ENCODE measurements at regions not wholly inside any gene's neighbourhood (a gene's known extent, or its start where the extent isn't known, plus 50 kb on each side); places are given as distances from the start of the nearest gene placed in this dataset.

DNA sequence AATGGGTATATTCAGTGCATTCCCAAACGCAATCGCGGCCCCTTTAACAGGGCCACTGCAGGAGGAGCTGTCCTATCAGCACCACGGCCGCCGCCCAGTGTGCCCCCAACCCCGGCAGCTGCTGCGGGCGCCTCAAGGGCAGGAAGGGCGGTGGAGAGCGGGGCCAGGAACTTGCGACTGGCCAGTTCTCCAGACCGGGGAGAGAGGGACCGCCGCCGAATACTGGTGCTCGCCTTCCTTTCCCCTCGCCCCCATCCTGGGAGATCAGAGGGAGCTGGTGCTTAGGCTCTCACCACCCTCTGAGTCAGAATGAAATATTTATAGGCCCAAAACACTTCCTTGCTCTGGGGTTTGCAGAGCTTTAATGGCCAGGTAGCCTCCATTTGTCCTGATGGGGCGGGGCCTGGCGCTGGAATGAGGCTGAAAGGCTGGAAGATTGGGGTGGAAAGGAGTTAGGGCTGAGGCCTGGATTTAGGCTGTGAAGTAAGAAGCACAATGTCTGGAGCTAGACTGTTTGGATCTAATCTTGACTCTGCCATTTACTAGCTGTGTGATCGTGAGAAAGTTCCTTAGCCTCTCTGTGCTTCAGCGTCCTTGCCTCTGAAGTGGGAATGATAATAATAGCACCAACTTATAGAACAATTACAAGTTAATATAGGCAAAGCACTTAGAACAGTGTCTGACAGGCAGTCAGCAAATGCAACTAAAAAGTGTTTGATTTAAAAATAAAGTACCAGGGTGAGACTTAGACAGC lies 75.5 kb downstream of the NAV1 start:
- POLR2A ChIA-PET (ENCODE audit: low non-redundant PET): interaction anchor here (0.6 kb wide), 1 partner anchor 34 kb away, joined by 5 read pairs; no protein-coding TSS in a partner anchor
- CTCF ChIA-PET: no interaction called here
- H3K4me3 ChIP-seq (ENCODE audit: low read depth, low read length, poor library complexity, severe bottlenecking): no peak overlapping the region
- H3K27me3 ChIP-seq (replicated peaks; ENCODE audit: insufficient read depth, low read depth, low read length, poor library complexity): no peaks in the 10 kb centered on the region
- TF ChIP-seq EZH2 (IDR thresholded peaks at IDR 0.05; ENCODE audit: borderline replicate concordance, low read depth, low read length, poor library complexity, severe bottlenecking): no peak
- no peak for TF ChIP-seq CTCF (conservative IDR thresholded peaks at IDR 0.05; ENCODE audit: low read depth, low read length)
- intact Hi-C loops (cut with micrococcal nuclease; ENCODE audit: unreplicated experiment): no loop called here
- H3K36me3 ChIP-seq (ENCODE audit: insufficient read depth, low read length, poor library complexity, severe bottlenecking): no peaks in the 10 kb centered on the region
- no peak for DNase-seq (ENCODE audit: low spot score)
- no TSS peak for BruUV-seq (replicated peaks)
- H3K27ac ChIP-seq (ENCODE audit: low read depth, low read length, poor library complexity, severe bottlenecking): no peak overlapping the region
- no peaks in the 10 kb centered on the region for H3K9me3 ChIP-seq (ENCODE audit: low read depth, low read length, poor library complexity, severe bottlenecking)
- no peaks in the 10 kb centered on the region for H3K4me1 ChIP-seq (ENCODE audit: insufficient read depth, low read length, poor library complexity, severe bottlenecking)

- no peaks in the 10 kb centered on the region for H3K36me3 ChIP-seq (ENCODE audit: insufficient read depth, low read length, poor library complexity, severe bottlenecking)
- ChIA-PET CTCF (no interaction called here), POLR2A (ENCODE audit: low non-redundant PET) (no interaction called here)
- no peak overlapping the region for H3K27ac ChIP-seq (ENCODE audit: low read depth, low read length, poor library complexity, severe bottlenecking)
- H3K4me3 ChIP-seq (ENCODE audit: low read depth, low read length, poor library complexity, severe bottlenecking): no peak overlapping the region
- no peak for DNase-seq (ENCODE audit: low spot score)
- no peaks in the 10 kb centered on the region for H3K27me3 ChIP-seq (replicated peaks; ENCODE audit: insufficient read depth, low read depth, low read length, poor library complexity)
- no peaks in the 10 kb centered on the region for H3K4me1 ChIP-seq (ENCODE audit: insufficient read depth, low read length, poor library complexity, severe bottlenecking)
- intact Hi-C loops (cut with micrococcal nuclease; ENCODE audit: unreplicated experiment): no loop called here
- no peaks in the 10 kb centered on the region for H3K9me3 ChIP-seq (ENCODE audit: low read depth, low read length, poor library complexity, severe bottlenecking)
- BruUV-seq (replicated peaks): no TSS peak
- TF ChIP-seq CTCF (conservative IDR thresholded peaks at IDR 0.05; ENCODE audit: low read depth, low read length) (no peak), EZH2 (IDR thresholded peaks at IDR 0.05; ENCODE audit: borderline replicate concordance, low read depth, low read length, poor library complexity, severe bottlenecking) (no peak)
These were observed 78.2 kb downstream of the NAV1 start for GRCh38 chr1:201617157-201617556.

- TF ChIP-seq CTCF (conservative IDR thresholded peaks at IDR 0.05; ENCODE audit: low read depth, low read length) (no peak), EZH2 (IDR thresholded peaks at IDR 0.05; ENCODE audit: borderline replicate concordance, low read depth, low read length, poor library complexity, severe bottlenecking) (no peak)
- Histone ChIP-seq H3K27ac (ENCODE audit: low read depth, low read length, poor library complexity, severe bottlenecking) (no peak overlapping the region), H3K27me3 (replicated peaks; ENCODE audit: insufficient read depth, low read depth, low read length, poor library complexity) (no peaks in the 10 kb centered on the region), H3K4me3 (ENCODE audit: low read depth, low read length, poor library complexity, severe bottlenecking) (no peak overlapping the region), H3K36me3 (ENCODE audit: insufficient read depth, low read length, poor library complexity, severe bottlenecking) (no peaks in the 10 kb centered on the region), H3K4me1 (ENCODE audit: insufficient read depth, low read length, poor library complexity, severe bottlenecking) (no peaks in the 10 kb centered on the region), H3K9me3 (ENCODE audit: low read depth, low read length, poor library complexity, severe bottlenecking) (no peaks in the 10 kb centered on the region)
- ChIA-PET CTCF (no interaction called here), POLR2A (ENCODE audit: low non-redundant PET) (interaction anchor here (0.6 kb wide), 1 partner anchor 47 kb away, joined by 4 read pairs; no protein-coding TSS in a partner anchor)
- BruUV-seq (replicated peaks): no TSS peak
- DNase-seq (ENCODE audit: low spot score): no peak
- intact Hi-C loops (cut with micrococcal nuclease; ENCODE audit: unreplicated experiment): no loop called here
These were observed 79.5 kb downstream of the NAV1 start for GRCh38 chr1:201618389-201618788.
